Breast epithelium (tissue), 4 donors: ENCODE measurements at regions not wholly inside any gene's neighbourhood (a gene's known extent, or its start where the extent isn't known, plus 50 kb on each side); places are given as distances from the start of the nearest gene placed in this dataset.

Experiments
- DNase-seq, 2 donors: peaks; one replicate each; pipeline ENCODE4 v3.0.0-alpha.2; 2019; ENCODE audit warnings: low spot score in 2 of 2
- H3K27ac ChIP-seq, 2 donors: fragments of 200-600 bp; sonication (generic) in 1 of 2; one replicate each; pipeline ENCODE4 v1.5.1; 2016 to 2019; ENCODE audit warnings: mild to moderate bottlenecking in 1 of 2
- H3K27me3 ChIP-seq, 2 donors: fragments of 200-600 bp; sonication (generic) in 1 of 2; one replicate each; pipeline versions ENCODE4 v1.5.1 to v1.6.0; 2017 to 2019; ENCODE audit warnings: control low read depth in 1 of 2, mild to moderate bottlenecking in 1 of 2
- H3K36me3 ChIP-seq: fragments of 200-600 bp; one replicate; pipeline ENCODE4 v1.5.1; 2019
- H3K4me1 ChIP-seq, 2 donors: fragments of 200-600 bp; sonication (generic); one replicate each; pipeline ENCODE4 v1.5.1; 2016 to 2019; ENCODE audit warnings: control low read depth in 1 of 2
- H3K4me3 ChIP-seq, 3 donors: fragments of 200-600 bp; sonication (generic); 1 replicate in 2 of 3; 2 replicates in 1 of 3; pipeline ENCODE4 v1.5.1; 2016 to 2019; ENCODE audit warnings: mild to moderate bottlenecking in 3 of 3, moderate library complexity in 2 of 3
- H3K9me3 ChIP-seq, 2 donors: fragments of 200-600 bp; sonication (generic) in 1 of 2; one replicate each; pipeline ENCODE4 v1.5.1; 2016 to 2019; ENCODE audit warnings: control low read depth in 1 of 2
- CTCF ChIP-seq, 3 donors: fragments of 450-650 bp; IDR thresholded peaks; one replicate each; pipeline ENCODE4 v1.5.1; 2016 to 2017; ENCODE audit warnings: antibody characterized with exemption in 3 of 3, mild to moderate bottlenecking in 3 of 3, moderate library complexity in 3 of 3
- POLR2A ChIP-seq: fragments of 450-650 bp; IDR thresholded peaks from one replicate; pipeline ENCODE4 v1.6.1; 2016; ENCODE audit warnings: antibody characterized with exemption, mild to moderate bottlenecking, moderate library complexity
- POLR2AphosphoS5 ChIP-seq, 3 donors: sonication (generic); formaldehyde crosslinking; IDR thresholded peaks; one replicate each; pipeline ENCODE4 v1.6.1; 2017; ENCODE audit warnings: antibody characterized with exemption in 3 of 3
- intact Hi-C: fragments of 100-400 bp; cut with DNase I; formaldehyde crosslinking; loops from one replicate; pipeline ENCODE4 v1.15.1; 2023; ENCODE audit warnings: low total_unique reads

GRCh38 chr1:105005594-105006195, 1256.0 kb downstream of the AMY1C start:
- DNase-seq: no peak
- Histone ChIP-seq H3K4me3 (no peak overlapping the region), H3K36me3 (no peaks in the 10 kb centered on the region), H3K4me1 (no peaks in the 10 kb centered on the region), H3K9me3 (peaks cover 0 to 14% of the 10 kb centered on the region in 2 donors), H3K27ac (no peak overlapping the region), H3K27me3 (no peaks in the 10 kb centered on the region)
- intact Hi-C loops: no loop called here
- TF ChIP-seq CTCF (IDR thresholded peaks at IDR 0.05): no peak
- TF ChIP-seq POLR2AphosphoS5 (IDR thresholded peaks at IDR 0.05): no peak
- TF ChIP-seq POLR2A: no peak

- intact Hi-C loops: no loop called here
- Histone ChIP-seq H3K27ac (no peak overlapping the region), H3K9me3 (no peaks in the 10 kb centered on the region)
These were observed 1267.9 kb downstream of the AMY1C start for GRCh38 chr1:105017587-105017986.

GRCh38 chr1:105023719-105024118, 1274.0 kb downstream of the AMY1C start:
- TF ChIP-seq POLR2AphosphoS5 (IDR thresholded peaks at IDR 0.05): no peak
- TF ChIP-seq CTCF (IDR thresholded peaks at IDR 0.05): no peak
- no peak for TF ChIP-seq POLR2A
- no peak for DNase-seq
- H3K36me3 ChIP-seq: peaks cover 3% of the 10 kb centered on the region
- no peaks in the 10 kb centered on the region for H3K9me3 ChIP-seq
- no peaks in the 10 kb centered on the region for H3K27me3 ChIP-seq
- intact Hi-C loops: no loop called here
- no peaks in the 10 kb centered on the region for H3K4me1 ChIP-seq
- H3K27ac ChIP-seq: no peak overlapping the region
- no peak overlapping the region for H3K4me3 ChIP-seq

More at GRCh38 chr1:105017587-105017986, 1267.9 kb downstream of the AMY1C start:
- Histone ChIP-seq H3K36me3 (peaks cover 3% of the 10 kb centered on the region), H3K4me3 (no peak overlapping the region), H3K4me1 (no peaks in the 10 kb centered on the region), H3K27me3 (no peaks in the 10 kb centered on the region)
- TF ChIP-seq CTCF (IDR thresholded peaks at IDR 0.05) (no peak), POLR2AphosphoS5 (IDR thresholded peaks at IDR 0.05) (no peak), POLR2A (no peak)
- no peak for DNase-seq

GRCh38 chr1:105027838-105028471, 1278.3 kb downstream of the AMY1C start:
- TF ChIP-seq POLR2A (no peak), POLR2AphosphoS5 (IDR thresholded peaks at IDR 0.05) (no peak), CTCF (IDR thresholded peaks at IDR 0.05) (no peak)
- Histone ChIP-seq H3K27ac (no peak overlapping the region), H3K36me3 (no peaks in the 10 kb centered on the region), H3K4me1 (no peaks in the 10 kb centered on the region), H3K27me3 (no peaks in the 10 kb centered on the region), H3K4me3 (no peak overlapping the region), H3K9me3 (no peaks in the 10 kb centered on the region)
- intact Hi-C loops: no loop called here
- DNase-seq: no peak

GRCh38 chr1:105072446-105072845, 1322.7 kb downstream of the AMY1C start:
- TF ChIP-seq POLR2AphosphoS5 (IDR thresholded peaks at IDR 0.05) (no peak), CTCF (IDR thresholded peaks at IDR 0.05) (no peak), POLR2A (no peak)
- Histone ChIP-seq H3K9me3 (no peaks in the 10 kb centered on the region), H3K4me3 (no peak overlapping the region), H3K36me3 (no peaks in the 10 kb centered on the region), H3K4me1 (no peaks in the 10 kb centered on the region), H3K27me3 (no peaks in the 10 kb centered on the region), H3K27ac (no peak overlapping the region)
- peak in 1 of 2 donors; percentile 57 for DNase-seq
- intact Hi-C loops: no loop called here
